HG02981 (cell line): ENCODE measurements at regions not wholly inside any gene's neighbourhood (a gene's known extent, or its start where the extent isn't known, plus 50 kb on each side); places are given as distances from the start of the nearest gene placed in this dataset.

Experiments
- ATAC-seq: cut with Tn5 transposase; IDR thresholded peaks from one replicate; pipeline ENCODE4 v1.9.1; 2021; ENCODE audit warnings: mild to moderate bottlenecking, moderate library complexity; ENCODE audit not compliant: unreplicated experiment

GRCh38 chr21:16169102-16169511 is 439.3 kb downstream of the USP25 start:
- ATAC-seq, result no peak

- no peak for ATAC-seq
Observed at GRCh38 chr21:16169779-16170178, 440.0 kb downstream of the USP25 start.

GRCh38 chr21:16176570-16176969 is 446.8 kb downstream of the USP25 start:
- ATAC-seq, result no peak

- no peak for ATAC-seq
Observed at GRCh38 chr21:16177532-16177931, 447.8 kb downstream of the USP25 start.

GRCh38 chr21:16179773-16180172 is 450.0 kb downstream of the USP25 start:
- no peak for ATAC-seq

- ATAC-seq, result no peak
Observed at GRCh38 chr21:16180614-16181013, 450.8 kb downstream of the USP25 start.

- no peak for ATAC-seq
Observed at GRCh38 chr21:16181018-16181417, 451.2 kb downstream of the USP25 start.

- no peak for ATAC-seq
Observed at GRCh38 chr21:16185766-16186165, 456.0 kb downstream of the USP25 start.

- no peak for ATAC-seq
Observed at GRCh38 chr21:16186742-16187141, 457.0 kb downstream of the USP25 start.

- no peak for ATAC-seq
Observed at GRCh38 chr21:16187603-16188301, 458.0 kb downstream of the USP25 start.

GRCh38 chr21:16192902-16193301 is 463.1 kb downstream of the USP25 start:
- no peak for ATAC-seq

- peak; percentile 30 for ATAC-seq
Observed at GRCh38 chr21:16193496-16194094, 463.8 kb downstream of the USP25 start.

- ATAC-seq, result peak; percentile 69
Observed at GRCh38 chr21:16194095-16194787, 464.5 kb downstream of the USP25 start.

GRCh38 chr21:16194788-16195537 is 465.2 kb downstream of the USP25 start:
- ATAC-seq, result peak; percentile 15

GRCh38 chr21:16195538-16195910 is 465.7 kb downstream of the USP25 start:
- no peak for ATAC-seq

GRCh38 chr21:16196001-16196400 is 466.2 kb downstream of the USP25 start:
- no peak for ATAC-seq

GRCh38 chr21:16198546-16198945 is 468.8 kb downstream of the USP25 start:
- no peak for ATAC-seq

- ATAC-seq, result no peak
Observed at GRCh38 chr21:16199539-16199938, 469.8 kb downstream of the USP25 start.

GRCh38 chr21:16201718-16202117 is 471.9 kb downstream of the USP25 start:
- no peak for ATAC-seq

- ATAC-seq, result no peak
Observed at GRCh38 chr21:16205527-16205926, 475.7 kb downstream of the USP25 start.
